Activated naive CD8-positive, alpha-beta T cell treated with anti-CD3 and anti-CD28 coated beads, Interleukin-2, amount 50 U/mL, for 24 hours (primary cell): ENCODE measurements at regions not wholly inside any gene's neighbourhood (a gene's known extent, or its start where the extent isn't known, plus 50 kb on each side); places are given as distances from the start of the nearest gene placed in this dataset.

Source experiments
- ATAC-seq: fragments of 150-1000 bp; cut with Tn5 transposase; one replicate; pipeline ENCODE4 v1.10.0; 2021
- DNase-seq: peaks from one replicate; pipeline ENCODE4 v3.0.0; 2021
- H3K27ac Mint-ChIP-seq: one replicate; pipeline ENCODE4 v1.8.0; 2021; ENCODE audit warnings: mild to moderate bottlenecking, mixed read lengths
- H3K27me3 Mint-ChIP-seq: one replicate; pipeline ENCODE4 v1.8.0; 2021; ENCODE audit warnings: mixed read lengths
- H3K36me3 Mint-ChIP-seq: one replicate; pipeline ENCODE4 v1.8.0; 2021; ENCODE audit warnings: low read depth, mixed read lengths
- H3K4me1 Mint-ChIP-seq: one replicate; pipeline ENCODE4 v1.8.0; 2021; ENCODE audit warnings: mixed read lengths
- H3K4me3 Mint-ChIP-seq: one replicate; pipeline ENCODE4 v1.8.0; 2021; ENCODE audit warnings: mild to moderate bottlenecking, moderate library complexity, mixed read lengths
- H3K9me3 Mint-ChIP-seq: one replicate; pipeline ENCODE4 v1.8.0; 2021; ENCODE audit warnings: mixed read lengths

DNA sequence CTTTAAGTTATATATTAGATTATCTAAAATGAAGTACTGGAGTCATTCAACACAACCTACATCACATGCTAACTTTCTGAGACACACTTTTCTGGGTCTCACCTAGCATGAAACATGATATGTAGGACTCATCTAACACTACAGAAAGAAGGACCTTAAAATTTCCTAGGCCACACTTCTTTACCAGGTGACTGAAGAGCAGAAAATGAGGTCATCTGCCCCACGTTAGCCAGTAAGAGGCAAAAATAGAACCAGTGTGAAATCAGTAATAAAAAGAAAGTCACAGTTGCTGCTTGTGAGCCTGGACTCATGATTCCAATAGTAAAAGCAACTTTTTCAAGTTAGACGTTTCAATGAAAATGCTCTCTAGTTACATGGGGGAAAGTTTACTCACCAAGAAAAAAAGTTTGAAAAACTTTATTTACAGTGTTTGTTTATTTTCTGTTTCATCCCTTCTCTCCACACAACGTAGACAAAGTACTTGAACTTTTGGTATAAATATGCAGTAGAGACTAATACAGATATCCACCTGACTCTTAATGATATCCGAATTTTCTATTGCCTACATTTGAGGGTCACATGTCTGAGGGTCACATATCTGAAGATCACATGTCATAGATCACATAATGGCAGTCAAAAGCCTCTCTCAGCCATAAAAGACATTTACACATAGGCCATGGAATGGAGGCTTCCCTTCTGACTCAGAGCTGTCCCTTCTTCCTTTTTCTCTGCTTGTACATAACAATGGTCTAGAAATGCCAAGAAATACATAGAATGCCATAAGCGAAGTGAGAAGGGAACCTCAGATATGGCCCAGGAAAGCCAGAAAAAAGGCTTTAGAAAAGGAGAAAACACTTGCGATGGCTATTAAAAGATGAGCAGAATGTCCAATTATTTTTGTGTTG is 362.9 kb downstream of the ZEB2 start:
- Mint-ChIP-seq H3K4me1 (peaks cover 9% of the 10 kb centered on the region), H3K27ac (no peak overlapping the region), H3K4me3 (no peak overlapping the region), H3K9me3 (no peaks in the 10 kb centered on the region), H3K36me3 (peaks cover 1% of the 10 kb centered on the region), H3K27me3 (no peaks in the 10 kb centered on the region)
- no peak for DNase-seq
- no peak for ATAC-seq

DNA sequence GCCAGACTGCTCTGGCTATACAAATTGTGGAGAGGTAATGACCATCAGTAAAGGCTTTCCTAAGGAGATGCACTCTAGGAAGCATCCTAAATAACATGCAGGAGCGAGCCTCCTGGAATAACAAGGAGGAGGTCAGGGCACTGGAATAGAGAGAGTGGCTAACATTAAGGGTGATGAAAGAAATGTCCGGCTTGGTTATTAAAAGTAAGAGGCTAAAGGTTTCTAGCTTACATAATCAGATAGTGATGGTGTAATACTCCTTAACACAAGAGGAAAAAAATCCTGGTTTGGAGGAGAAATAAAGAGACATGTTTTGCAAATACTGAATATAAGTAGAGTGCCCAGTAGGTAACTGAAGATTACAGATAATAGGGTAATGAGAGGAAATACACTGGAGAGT is 365.7 kb downstream of the ZEB2 start:
- peaks cover 5% of the 10 kb centered on the region for H3K4me1 Mint-ChIP-seq
- DNase-seq: no peak
- H3K36me3 Mint-ChIP-seq: peaks cover 1% of the 10 kb centered on the region
- no peak overlapping the region for H3K27ac Mint-ChIP-seq
- no peaks in the 10 kb centered on the region for H3K9me3 Mint-ChIP-seq
- no peak overlapping the region for H3K4me3 Mint-ChIP-seq
- no peak for ATAC-seq
- H3K27me3 Mint-ChIP-seq: no peaks in the 10 kb centered on the region

DNA sequence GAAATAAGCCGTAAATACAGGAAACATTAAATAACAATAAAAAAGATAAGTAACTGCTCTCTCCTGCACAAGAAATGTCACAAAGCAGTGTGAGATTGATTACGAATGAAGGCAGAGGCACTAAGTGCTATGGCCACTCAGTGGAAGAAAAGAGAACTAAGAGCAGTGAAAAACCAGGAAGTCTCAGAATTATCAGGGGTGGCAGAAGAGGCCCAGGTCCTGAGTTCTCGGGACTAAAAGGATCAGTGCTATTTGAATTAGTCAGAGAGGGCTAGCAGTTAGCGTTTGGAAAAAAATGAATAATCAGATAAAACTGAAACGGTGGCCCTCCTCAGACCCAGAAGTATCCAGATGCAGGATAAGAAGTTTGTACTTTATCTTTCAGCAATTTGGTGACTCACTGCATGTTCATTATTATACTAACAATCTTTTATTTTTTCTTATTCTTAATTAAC is 367.1 kb downstream of the ZEB2 start:
- Mint-ChIP-seq H3K27ac (no peak overlapping the region), H3K27me3 (no peaks in the 10 kb centered on the region), H3K4me1 (peaks cover 5% of the 10 kb centered on the region), H3K36me3 (no peaks in the 10 kb centered on the region), H3K9me3 (no peaks in the 10 kb centered on the region), H3K4me3 (no peak overlapping the region)
- DNase-seq (no peak), ATAC-seq (no peak)

DNA sequence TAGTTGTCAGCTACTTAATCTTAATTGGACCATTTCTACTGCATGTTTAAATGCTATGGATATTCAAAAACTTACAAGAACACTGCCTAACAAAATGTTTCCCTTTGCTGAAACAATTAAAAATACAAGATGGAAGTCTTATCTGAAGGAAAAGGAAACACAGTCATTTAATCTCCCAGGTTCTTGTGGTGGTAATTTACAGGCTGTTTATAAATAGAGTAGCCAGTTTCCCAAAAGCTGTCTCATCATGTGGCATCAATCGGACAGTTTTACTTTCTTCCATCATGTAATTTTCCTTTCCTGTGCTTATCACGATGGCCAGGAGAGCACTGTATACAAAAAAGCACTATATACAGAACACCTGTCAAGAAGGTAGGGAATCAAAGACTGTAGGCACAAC is 368.1 kb downstream of the ZEB2 start:
- DNase-seq (no peak), ATAC-seq (no peak)
- H3K4me1 Mint-ChIP-seq: peaks cover 4% of the 10 kb centered on the region
- no peak overlapping the region for H3K4me3 Mint-ChIP-seq
- no peak overlapping the region for H3K27ac Mint-ChIP-seq
- no peaks in the 10 kb centered on the region for H3K27me3 Mint-ChIP-seq
- no peaks in the 10 kb centered on the region for H3K36me3 Mint-ChIP-seq
- H3K9me3 Mint-ChIP-seq: no peaks in the 10 kb centered on the region

DNA sequence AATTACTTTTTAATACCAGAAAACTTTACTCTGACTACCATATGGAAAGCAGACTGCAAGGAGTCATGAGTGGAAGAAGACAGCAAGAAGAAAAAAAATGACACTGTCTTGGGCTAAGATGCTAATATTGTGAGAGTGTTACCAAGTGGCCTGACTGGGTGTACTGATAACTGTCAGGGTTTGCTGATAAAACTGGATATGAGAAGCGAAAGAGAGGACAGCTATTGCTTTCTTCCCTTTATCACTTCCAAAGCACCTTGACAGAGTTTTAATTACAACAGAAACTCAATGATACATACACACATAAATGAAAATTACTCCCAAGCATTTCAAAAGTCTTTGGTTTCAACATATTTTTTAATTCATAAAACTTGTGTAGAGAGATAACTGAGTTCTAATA is 368.5 kb downstream of the ZEB2 start:
- H3K27me3 Mint-ChIP-seq: no peaks in the 10 kb centered on the region
- H3K27ac Mint-ChIP-seq: no peak overlapping the region
- H3K9me3 Mint-ChIP-seq: no peaks in the 10 kb centered on the region
- H3K4me3 Mint-ChIP-seq: no peak overlapping the region
- DNase-seq (no peak), ATAC-seq (no peak)
- no peaks in the 10 kb centered on the region for H3K36me3 Mint-ChIP-seq
- H3K4me1 Mint-ChIP-seq: peaks cover 4% of the 10 kb centered on the region

DNA sequence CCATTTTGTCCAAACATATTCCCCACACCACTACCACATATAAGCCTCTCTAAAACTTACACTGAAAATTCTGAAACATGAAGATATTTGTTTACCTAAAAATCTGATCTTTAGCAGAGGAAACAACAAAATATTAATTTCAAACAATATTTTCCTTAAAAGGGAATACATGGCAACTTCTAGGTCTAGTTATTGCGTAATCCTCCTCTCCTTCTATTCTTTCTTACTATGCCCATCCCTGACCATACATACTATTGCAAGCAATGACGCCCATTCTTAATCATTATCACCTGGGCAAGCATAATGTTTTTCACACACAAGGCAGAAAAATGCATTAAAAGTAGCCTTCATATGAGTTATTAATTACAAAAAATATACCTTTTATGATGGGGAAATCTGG is 372.6 kb downstream of the ZEB2 start:
- Mint-ChIP-seq H3K27me3 (no peaks in the 10 kb centered on the region), H3K9me3 (no peaks in the 10 kb centered on the region), H3K4me1 (peaks cover 2% of the 10 kb centered on the region), H3K27ac (no peak overlapping the region), H3K4me3 (no peak overlapping the region), H3K36me3 (peaks cover 11% of the 10 kb centered on the region)
- ATAC-seq (no peak), DNase-seq (no peak)

DNA sequence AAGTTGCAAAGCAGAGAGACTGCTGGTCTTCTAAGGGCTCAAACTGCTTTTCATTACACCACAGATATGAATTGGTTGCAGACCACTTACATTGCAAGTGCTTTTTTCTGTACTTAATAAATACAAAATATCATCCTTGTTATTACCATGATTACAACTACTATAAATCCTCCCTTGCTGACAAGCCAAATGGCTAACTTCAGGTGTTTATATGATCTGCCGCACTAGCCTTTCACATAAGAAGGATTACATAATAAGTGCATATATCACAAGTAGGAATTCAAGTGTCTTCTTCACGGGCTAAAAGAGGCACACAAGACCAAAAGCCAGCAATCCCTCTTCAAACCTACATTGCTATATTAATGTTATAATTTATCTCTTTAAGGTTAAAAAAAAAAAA is 373.0 kb downstream of the ZEB2 start:
- Mint-ChIP-seq H3K36me3 (peaks cover 14% of the 10 kb centered on the region), H3K9me3 (no peaks in the 10 kb centered on the region), H3K4me3 (no peak overlapping the region), H3K4me1 (peaks cover 2% of the 10 kb centered on the region), H3K27me3 (no peaks in the 10 kb centered on the region), H3K27ac (no peak overlapping the region)
- ATAC-seq: no peak
- no peak for DNase-seq

DNA sequence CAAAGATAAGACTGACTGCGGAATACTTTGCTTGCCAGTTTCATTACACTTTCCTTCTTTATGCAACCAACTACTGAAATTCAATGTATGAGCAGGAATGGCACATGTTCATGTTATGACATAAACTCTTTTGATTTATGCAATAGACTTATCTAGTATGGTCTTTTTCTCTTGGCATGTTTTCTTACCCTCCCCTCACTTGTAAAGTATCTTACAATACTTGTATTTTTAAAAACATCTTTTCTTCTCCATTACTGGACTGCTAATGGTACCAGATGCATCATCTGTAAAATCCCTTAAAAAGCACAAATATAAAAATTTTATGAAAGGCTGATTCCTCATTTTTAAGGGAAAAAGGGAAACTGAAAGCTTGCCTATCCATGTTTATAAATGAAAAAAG is 373.8 kb downstream of the ZEB2 start:
- Mint-ChIP-seq H3K27me3 (no peaks in the 10 kb centered on the region), H3K27ac (no peak overlapping the region), H3K4me1 (peaks cover 2% of the 10 kb centered on the region), H3K9me3 (no peaks in the 10 kb centered on the region), H3K36me3 (peaks cover 17% of the 10 kb centered on the region), H3K4me3 (no peak overlapping the region)
- DNase-seq (no peak), ATAC-seq (no peak)

DNA sequence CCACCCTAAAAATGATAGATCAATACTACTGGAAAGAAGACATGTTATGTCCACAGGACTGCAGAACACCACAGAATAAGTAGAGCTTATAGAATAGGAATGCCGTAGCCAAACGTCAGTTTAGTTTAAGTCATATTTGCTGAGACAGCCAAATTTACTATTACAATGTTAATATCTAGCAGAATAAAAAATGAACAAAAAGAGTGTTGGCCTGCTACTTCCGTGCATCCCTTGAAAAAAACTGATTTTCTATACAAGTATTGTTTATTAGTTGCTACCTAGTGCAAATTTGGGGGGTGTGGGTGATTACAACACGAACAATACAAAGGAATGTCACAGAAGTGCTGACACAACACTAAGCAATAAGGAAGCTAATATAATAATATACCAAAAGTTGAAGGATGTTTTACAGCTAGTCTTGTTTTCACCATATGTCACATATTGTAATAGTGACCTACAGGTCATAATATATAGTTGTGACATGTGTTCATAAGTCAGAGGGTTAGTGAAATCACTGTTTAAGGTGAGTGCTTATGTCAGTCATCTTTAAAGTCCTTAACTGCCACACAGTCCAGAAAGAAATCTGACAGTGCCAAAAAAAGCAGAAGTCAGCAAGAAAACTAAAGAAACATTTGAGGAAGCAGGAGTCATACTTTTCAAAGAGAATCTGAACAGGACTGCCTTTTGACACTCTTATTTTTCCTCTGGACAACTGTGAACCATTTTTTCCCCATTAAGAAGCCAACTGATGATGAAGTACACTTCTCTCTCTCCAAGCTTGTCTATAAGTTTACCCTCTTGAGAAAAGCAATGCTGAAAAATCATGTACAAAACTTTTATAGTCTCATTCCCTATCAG is 376.4 kb downstream of the ZEB2 start:
- Mint-ChIP-seq H3K9me3 (no peaks in the 10 kb centered on the region), H3K27me3 (no peaks in the 10 kb centered on the region), H3K27ac (no peak overlapping the region), H3K4me1 (peaks cover 2% of the 10 kb centered on the region), H3K4me3 (no peak overlapping the region), H3K36me3 (peaks cover 25% of the 10 kb centered on the region)
- DNase-seq (no peak), ATAC-seq (no peak)

DNA sequence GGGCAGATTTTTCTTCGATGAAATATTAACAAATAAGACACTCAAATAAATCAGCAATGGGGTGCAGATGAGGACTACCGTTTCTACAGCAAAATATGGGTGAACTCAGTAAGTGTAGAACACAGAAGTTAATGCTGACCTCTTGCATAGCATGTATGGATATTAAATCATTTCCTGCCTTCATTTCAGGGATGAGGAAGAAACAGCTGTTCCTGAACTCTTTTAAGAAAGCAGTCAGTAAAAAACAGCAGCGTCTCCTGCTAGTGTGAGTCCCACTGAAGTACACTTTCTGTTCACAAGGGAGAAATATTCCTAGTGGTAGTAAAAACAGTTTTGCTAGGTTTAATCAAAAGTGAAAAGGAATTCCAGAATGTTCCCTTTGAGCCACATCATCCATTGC is 379.0 kb downstream of the ZEB2 start:
- H3K27ac Mint-ChIP-seq: no peak overlapping the region
- no peak overlapping the region for H3K4me3 Mint-ChIP-seq
- peaks cover 4% of the 10 kb centered on the region for H3K4me1 Mint-ChIP-seq
- H3K9me3 Mint-ChIP-seq: no peaks in the 10 kb centered on the region
- ATAC-seq: no peak
- H3K27me3 Mint-ChIP-seq: no peaks in the 10 kb centered on the region
- peaks cover 25% of the 10 kb centered on the region for H3K36me3 Mint-ChIP-seq
- no peak for DNase-seq

DNA sequence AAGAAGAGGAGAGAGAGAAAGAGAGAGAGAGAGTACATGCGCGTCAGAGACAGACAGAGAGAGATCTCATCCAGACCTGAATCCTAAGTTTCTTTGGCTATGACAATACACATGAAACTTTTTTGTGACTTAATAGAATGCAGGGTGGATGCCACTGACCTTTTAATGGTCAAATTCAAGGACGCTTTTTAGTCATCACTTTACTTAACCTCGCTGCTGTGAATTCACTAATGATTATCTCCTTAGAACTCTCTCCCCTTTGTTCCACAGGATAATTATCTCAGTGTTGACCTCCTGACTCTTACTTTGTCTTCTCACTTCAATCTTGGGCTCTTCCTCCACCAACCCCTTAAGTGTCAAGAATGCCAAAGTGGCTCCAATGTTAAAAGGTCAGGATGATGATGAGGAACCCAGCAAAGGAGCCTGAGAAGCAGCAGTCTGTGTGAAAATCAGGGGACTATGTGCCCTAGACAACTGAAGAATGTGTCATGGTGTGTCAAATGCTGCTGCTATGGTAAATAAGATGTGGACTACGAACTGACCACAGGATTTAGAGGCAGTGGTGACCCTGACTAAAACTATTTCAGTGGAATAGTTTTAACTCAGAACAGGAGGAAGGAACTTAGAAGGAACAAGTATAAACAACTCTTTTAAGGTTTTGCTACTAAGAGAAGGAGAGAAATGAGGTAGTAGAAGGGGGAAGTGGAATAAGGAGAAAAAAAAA is 382.1 kb downstream of the ZEB2 start:
- Mint-ChIP-seq H3K9me3 (no peaks in the 10 kb centered on the region), H3K4me1 (peaks cover 1% of the 10 kb centered on the region), H3K4me3 (no peak overlapping the region), H3K36me3 (peaks cover 18% of the 10 kb centered on the region), H3K27me3 (no peaks in the 10 kb centered on the region), H3K27ac (no peak overlapping the region)
- DNase-seq (no peak), ATAC-seq (peak; percentile 36)

DNA sequence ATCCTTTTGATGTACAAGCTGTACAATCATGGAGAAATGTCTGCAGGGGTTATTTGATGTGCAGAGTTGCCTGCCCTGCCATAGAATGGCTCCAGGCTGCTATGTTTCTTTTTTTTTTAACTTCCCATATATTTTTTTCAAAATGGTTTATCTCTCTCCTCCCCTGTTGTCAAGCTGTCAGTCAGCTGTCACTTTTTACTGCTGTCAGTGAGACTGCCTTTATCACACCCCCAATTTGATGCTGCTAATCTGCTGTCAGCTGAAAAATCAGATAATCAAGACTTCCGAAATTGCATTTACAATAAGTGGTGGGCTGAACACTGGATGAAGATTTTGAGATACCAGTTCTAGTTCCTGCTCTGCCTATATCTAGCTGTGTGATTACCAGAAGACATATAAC is 382.6 kb downstream of the ZEB2 start:
- H3K36me3 Mint-ChIP-seq: peaks cover 17% of the 10 kb centered on the region
- ATAC-seq: no peak
- H3K27me3 Mint-ChIP-seq: no peaks in the 10 kb centered on the region
- no peaks in the 10 kb centered on the region for H3K9me3 Mint-ChIP-seq
- no peak overlapping the region for H3K4me3 Mint-ChIP-seq
- peaks cover 1% of the 10 kb centered on the region for H3K4me1 Mint-ChIP-seq
- H3K27ac Mint-ChIP-seq: no peak overlapping the region
- no peak for DNase-seq

DNA sequence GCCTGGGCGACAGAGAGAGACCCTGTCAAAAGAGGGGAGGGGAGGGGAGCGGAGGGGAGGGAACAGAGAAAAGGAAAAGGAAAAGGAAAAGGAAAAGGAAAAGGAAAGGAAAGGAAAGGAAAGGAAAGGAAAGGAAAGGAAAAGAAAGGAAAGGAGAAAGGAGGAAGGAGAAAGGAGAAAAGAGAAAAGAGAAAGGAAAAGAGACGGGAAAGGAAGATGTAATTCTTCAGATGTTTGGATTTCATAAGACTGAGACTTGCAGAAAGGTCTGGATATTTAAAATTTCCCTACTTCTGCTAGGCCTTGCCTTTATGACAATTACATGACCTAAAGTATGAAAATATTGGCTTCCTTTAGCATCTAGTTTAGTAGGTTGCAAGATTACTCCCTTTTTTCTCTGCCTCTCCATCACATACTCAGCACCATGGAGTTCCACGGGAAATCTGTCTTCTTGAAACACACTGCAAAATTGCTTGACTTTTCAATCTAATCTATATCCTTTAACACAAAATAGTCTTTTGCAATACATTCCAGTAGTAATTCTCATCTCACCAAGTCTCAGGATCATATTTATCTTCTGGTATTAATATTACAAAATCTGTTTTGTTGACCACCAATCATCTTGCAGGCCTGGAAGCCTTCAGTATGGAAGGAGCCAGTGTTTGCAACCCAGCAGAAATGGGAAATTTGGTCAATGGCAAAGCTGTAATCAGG is 383.5 kb downstream of the ZEB2 start:
- no peaks in the 10 kb centered on the region for H3K27me3 Mint-ChIP-seq
- no peak overlapping the region for H3K4me3 Mint-ChIP-seq
- H3K4me1 Mint-ChIP-seq: peaks cover 2% of the 10 kb centered on the region
- H3K36me3 Mint-ChIP-seq: peaks cover 12% of the 10 kb centered on the region
- DNase-seq (no peak), ATAC-seq (no peak)
- H3K9me3 Mint-ChIP-seq: no peaks in the 10 kb centered on the region
- no peak overlapping the region for H3K27ac Mint-ChIP-seq
